ENCODE measurements at regions not wholly inside any gene's neighbourhood (a gene's known extent, or its start where the extent isn't known, plus 50 kb on each side); places are given as distances from the start of the nearest gene placed in this dataset.

- no peak overlapping the region for H3K4me3 Mint-ChIP-seq
- no peaks in the 10 kb centered on the region for H3K36me3 Mint-ChIP-seq (ENCODE audit: low read depth)
- intact Hi-C loops (cut with micrococcal nuclease): no loop called here
- DNase-seq: no peak
- no peak for ATAC-seq
- no peaks in the 10 kb centered on the region for H3K27me3 Mint-ChIP-seq
- no peaks in the 10 kb centered on the region for H3K4me1 Mint-ChIP-seq (ENCODE audit: low read depth)
- ChIA-PET CTCF (no interaction called here), POLR2A (no interaction called here)
- H3K27ac Mint-ChIP-seq: no peak overlapping the region
- TF ChIP-seq CTCF (IDR thresholded peaks at IDR 0.05): no peak
- H3K9me3 Mint-ChIP-seq: peaks cover 5% of the 10 kb centered on the region
These were observed 554.8 kb downstream of the DHX35 start for GRCh38 chr20:39516964-39517363.

- no peak for DNase-seq
- POLR2A ChIA-PET: no interaction called here
- no peak overlapping the region for H3K4me3 Mint-ChIP-seq
- H3K36me3 Mint-ChIP-seq (ENCODE audit: low read depth): no peaks in the 10 kb centered on the region
- no peak for ATAC-seq
- no peak overlapping the region for H3K27ac Mint-ChIP-seq
- CTCF ChIA-PET: no interaction called here
- peaks cover 2% of the 10 kb centered on the region for H3K27me3 Mint-ChIP-seq
- TF ChIP-seq CTCF (IDR thresholded peaks at IDR 0.05): no peak
- intact Hi-C loops (cut with micrococcal nuclease): no loop called here
- H3K9me3 Mint-ChIP-seq: peaks cover 4% of the 10 kb centered on the region
- no peaks in the 10 kb centered on the region for H3K4me1 Mint-ChIP-seq (ENCODE audit: low read depth)
These were observed 542.6 kb downstream of the DHX35 start for GRCh38 chr20:39504710-39505094.

- POLR2A ChIA-PET: no interaction called here
- no peak overlapping the region for H3K4me3 Mint-ChIP-seq
- TF ChIP-seq CTCF (IDR thresholded peaks at IDR 0.05): no peak
- intact Hi-C loops (cut with micrococcal nuclease): no loop called here
- CTCF ChIA-PET: no interaction called here
- DNase-seq: no peak
- H3K27me3 Mint-ChIP-seq: peaks cover 2% of the 10 kb centered on the region
- no peak for ATAC-seq
- H3K9me3 Mint-ChIP-seq: peaks cover 4% of the 10 kb centered on the region
- no peaks in the 10 kb centered on the region for H3K4me1 Mint-ChIP-seq (ENCODE audit: low read depth)
- no peak overlapping the region for H3K27ac Mint-ChIP-seq
- no peaks in the 10 kb centered on the region for H3K36me3 Mint-ChIP-seq (ENCODE audit: low read depth)
These were observed 542.0 kb downstream of the DHX35 start for GRCh38 chr20:39503902-39504709.

- TF ChIP-seq CTCF (IDR thresholded peaks at IDR 0.05): no peak
- Mint-ChIP-seq H3K4me3 (no peak overlapping the region), H3K27me3 (peaks cover 6% of the 10 kb centered on the region), H3K36me3 (ENCODE audit: low read depth) (no peaks in the 10 kb centered on the region), H3K27ac (no peak overlapping the region), H3K4me1 (ENCODE audit: low read depth) (no peaks in the 10 kb centered on the region), H3K9me3 (no peaks in the 10 kb centered on the region)
- CTCF ChIA-PET: no interaction called here
- intact Hi-C loops (cut with micrococcal nuclease): no loop called here
- DNase-seq (no peak), ATAC-seq (no peak)
- POLR2A ChIA-PET: no interaction called here
These were observed 530.2 kb downstream of the DHX35 start for GRCh38 chr20:39492223-39492797.

- no peaks in the 10 kb centered on the region for H3K4me1 Mint-ChIP-seq (ENCODE audit: low read depth)
- H3K36me3 Mint-ChIP-seq (ENCODE audit: low read depth): no peaks in the 10 kb centered on the region
- H3K4me3 Mint-ChIP-seq: no peak overlapping the region
- POLR2A ChIA-PET: no interaction called here
- DNase-seq (no peak), ATAC-seq (no peak)
- H3K27me3 Mint-ChIP-seq: peaks cover 6% of the 10 kb centered on the region
- CTCF ChIA-PET: no interaction called here
- intact Hi-C loops (cut with micrococcal nuclease): no loop called here
- TF ChIP-seq CTCF (IDR thresholded peaks at IDR 0.05): no peak
- H3K9me3 Mint-ChIP-seq: no peaks in the 10 kb centered on the region
- H3K27ac Mint-ChIP-seq: no peak overlapping the region
These were observed 529.6 kb downstream of the DHX35 start for GRCh38 chr20:39491711-39492110.

All from activated CD8-positive, alpha-beta T cell treated with anti-CD3 and anti-CD28 coated beads for 36 hours (primary cell).